ENCODE measurements at regions not wholly inside any gene's neighbourhood (a gene's known extent, or its start where the extent isn't known, plus 50 kb on each side); places are given as distances from the start of the nearest gene placed in this dataset.
"Not testable (repeated sequence)": the region's sequence is repeated elsewhere in the genome, so short reads cannot be mapped to it uniquely, and the experiment has no call there.

DNA sequence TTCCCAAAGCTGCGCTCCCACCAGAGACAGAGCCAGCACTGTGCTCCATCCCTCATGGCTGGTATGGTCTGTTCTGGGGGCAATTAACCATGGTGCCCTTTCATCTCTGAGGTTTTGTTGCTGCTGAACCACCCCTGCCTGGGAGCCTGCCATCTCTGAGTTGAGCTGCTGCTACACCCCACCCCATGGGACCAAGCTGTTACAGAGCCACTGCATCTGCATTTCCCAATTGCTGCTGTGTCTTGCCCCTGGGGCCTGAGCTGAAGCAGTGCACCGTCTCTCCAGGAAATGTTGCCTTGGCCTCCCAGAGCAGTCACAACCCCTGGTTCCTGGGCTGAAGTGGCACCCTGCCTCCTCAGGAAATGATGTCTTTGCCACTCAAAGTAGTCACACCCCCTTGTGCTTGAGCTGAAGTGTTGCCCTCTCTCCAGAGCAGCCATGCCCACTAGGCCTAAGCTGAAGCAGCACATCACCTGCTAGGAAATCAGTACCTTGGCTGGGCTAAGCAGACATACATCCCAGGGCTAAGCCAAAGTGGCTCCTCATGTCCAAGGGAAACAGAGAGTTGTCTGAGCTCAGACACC, 140.3 kb downstream of the RERGL start:
- no peaks in the 10 kb centered on the region for H3K36me3 ChIP-seq (ENCODE audit: control insufficient read depth, insufficient read depth, low read length)
- H3K4me3 ChIP-seq (ENCODE audit: low read length), result no peak overlapping the region
- H3K4me1 ChIP-seq (ENCODE audit: control insufficient read depth, insufficient read depth, low read length), result no peaks in the 10 kb centered on the region
- no peak overlapping the region for H3K27ac ChIP-seq (ENCODE audit: low read length)
- 43% methylated on average over 1 of the region's 2 CpGs for WGBS (ENCODE audit: insufficient coverage)
- H3K27me3 ChIP-seq (ENCODE audit: control insufficient read depth, insufficient read depth, low read length), result no peaks in the 10 kb centered on the region
- no peak for DNase-seq
- no peaks in the 10 kb centered on the region for H3K9me3 ChIP-seq (replicated peaks; ENCODE audit: control insufficient read depth, low read depth, low read length)

GRCh38 chr12:17928708-17929366, 161.2 kb downstream of the RERGL start:
- no peaks in the 10 kb centered on the region for H3K4me1 ChIP-seq (ENCODE audit: control insufficient read depth, insufficient read depth, low read length)
- no peaks in the 10 kb centered on the region for H3K36me3 ChIP-seq (ENCODE audit: control insufficient read depth, insufficient read depth, low read length)
- no CpG with 5 or more reads among the region's 4 CpGs for WGBS (ENCODE audit: insufficient coverage)
- no peak overlapping the region for H3K27ac ChIP-seq (ENCODE audit: low read length)
- H3K9me3 ChIP-seq (replicated peaks; ENCODE audit: control insufficient read depth, low read depth, low read length), result no peaks in the 10 kb centered on the region
- no peak for DNase-seq
- H3K4me3 ChIP-seq (ENCODE audit: low read length), result no peak overlapping the region
- H3K27me3 ChIP-seq (ENCODE audit: control insufficient read depth, insufficient read depth, low read length), result no peaks in the 10 kb centered on the region

GRCh38 chr12:17918013-17918412, 172.0 kb downstream of the RERGL start:
- Histone ChIP-seq H3K27ac (ENCODE audit: low read length) (no peak overlapping the region), H3K4me1 (ENCODE audit: control insufficient read depth, insufficient read depth, low read length) (no peaks in the 10 kb centered on the region), H3K27me3 (ENCODE audit: control insufficient read depth, insufficient read depth, low read length) (no peaks in the 10 kb centered on the region), H3K4me3 (ENCODE audit: low read length) (no peak overlapping the region), H3K36me3 (ENCODE audit: control insufficient read depth, insufficient read depth, low read length) (no peaks in the 10 kb centered on the region), H3K9me3 (replicated peaks; ENCODE audit: control insufficient read depth, low read depth, low read length) (peaks cover 8% of the 10 kb centered on the region)
- no peak for DNase-seq
- no CpG with 5 or more reads among the region's 1 CpG for WGBS (ENCODE audit: insufficient coverage)

DNA sequence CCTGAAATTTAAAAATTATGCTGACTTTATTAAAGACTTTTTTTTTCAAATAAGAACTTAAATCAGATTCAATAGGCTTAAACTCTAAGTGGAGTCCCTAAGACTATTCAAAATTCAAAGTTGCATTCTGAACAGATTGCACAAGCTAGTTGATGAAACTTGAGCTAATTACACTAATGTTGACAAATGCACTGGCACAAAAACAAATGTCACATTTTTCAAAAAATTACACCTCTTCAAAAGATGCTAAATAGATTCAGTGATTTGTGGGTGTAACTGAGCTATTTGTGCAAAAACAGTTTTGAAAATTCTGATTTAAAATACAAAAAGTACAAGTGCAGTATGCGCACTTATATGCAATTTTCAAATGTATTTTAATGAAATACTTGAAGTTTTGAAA, 205.4 kb downstream of the RERGL start:
- Histone ChIP-seq H3K27ac (ENCODE audit: low read length) (no peak overlapping the region), H3K4me3 (ENCODE audit: low read length) (no peak overlapping the region), H3K36me3 (ENCODE audit: control insufficient read depth, insufficient read depth, low read length) (no peaks in the 10 kb centered on the region), H3K9me3 (replicated peaks; ENCODE audit: control insufficient read depth, low read depth, low read length) (no peaks in the 10 kb centered on the region), H3K4me1 (ENCODE audit: control insufficient read depth, insufficient read depth, low read length) (no peaks in the 10 kb centered on the region), H3K27me3 (ENCODE audit: control insufficient read depth, insufficient read depth, low read length) (no peaks in the 10 kb centered on the region)
- no peak for DNase-seq
- WGBS (ENCODE audit: insufficient coverage), result no CpG with 5 or more reads among the region's 1 CpG

GRCh38 chr12:17878714-17879113, 211.3 kb downstream of the RERGL start:
- H3K27ac ChIP-seq (ENCODE audit: low read length), result no peak overlapping the region
- H3K27me3 ChIP-seq (ENCODE audit: control insufficient read depth, insufficient read depth, low read length), result no peaks in the 10 kb centered on the region
- DNase-seq, result no peak
- H3K9me3 ChIP-seq (replicated peaks; ENCODE audit: control insufficient read depth, low read depth, low read length), result peaks cover 8% of the 10 kb centered on the region
- no peak overlapping the region for H3K4me3 ChIP-seq (ENCODE audit: low read length)
- 60% methylated on average over 1 of the region's 1 CpG for WGBS (ENCODE audit: insufficient coverage)
- H3K4me1 ChIP-seq (ENCODE audit: control insufficient read depth, insufficient read depth, low read length), result no peaks in the 10 kb centered on the region
- no peaks in the 10 kb centered on the region for H3K36me3 ChIP-seq (ENCODE audit: control insufficient read depth, insufficient read depth, low read length)

- no peak for DNase-seq
- Histone ChIP-seq H3K27me3 (ENCODE audit: control insufficient read depth, insufficient read depth, low read length) (no peaks in the 10 kb centered on the region), H3K4me1 (ENCODE audit: control insufficient read depth, insufficient read depth, low read length) (no peaks in the 10 kb centered on the region), H3K27ac (ENCODE audit: low read length) (no peak overlapping the region), H3K9me3 (replicated peaks; ENCODE audit: control insufficient read depth, low read depth, low read length) (peaks cover 8% of the 10 kb centered on the region), H3K36me3 (ENCODE audit: control insufficient read depth, insufficient read depth, low read length) (no peaks in the 10 kb centered on the region), H3K4me3 (ENCODE audit: low read length) (no peak overlapping the region)
These were observed 214.8 kb downstream of the RERGL start for GRCh38 chr12:17875230-17875629.

DNA sequence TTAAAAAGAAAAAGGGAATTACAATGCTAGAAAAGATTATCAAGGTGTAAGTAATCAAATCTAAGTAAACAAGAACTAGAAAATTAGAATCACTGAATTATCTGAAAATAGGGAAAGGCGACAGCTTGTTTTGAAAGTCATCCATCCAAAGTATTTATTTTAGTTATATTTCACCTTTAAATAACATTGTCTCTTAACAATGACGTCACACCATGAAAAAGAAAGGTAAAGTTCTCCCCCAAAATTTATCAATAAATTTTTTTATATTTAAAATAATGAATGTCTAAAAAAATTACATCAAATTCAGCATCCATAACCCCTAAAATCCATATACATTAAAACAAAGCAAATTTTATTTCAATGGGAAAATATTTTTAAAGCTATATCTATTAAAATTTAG, 223.2 kb downstream of the RERGL start:
- Histone ChIP-seq H3K27ac (ENCODE audit: low read length) (no peak overlapping the region), H3K4me3 (ENCODE audit: low read length) (no peak overlapping the region), H3K27me3 (ENCODE audit: control insufficient read depth, insufficient read depth, low read length) (no peaks in the 10 kb centered on the region), H3K36me3 (ENCODE audit: control insufficient read depth, insufficient read depth, low read length) (no peaks in the 10 kb centered on the region), H3K4me1 (ENCODE audit: control insufficient read depth, insufficient read depth, low read length) (no peaks in the 10 kb centered on the region), H3K9me3 (replicated peaks; ENCODE audit: control insufficient read depth, low read depth, low read length) (peaks cover 7% of the 10 kb centered on the region)
- DNase-seq, result no peak
- no CpG with 5 or more reads among the region's 2 CpGs for WGBS (ENCODE audit: insufficient coverage)

- H3K27ac ChIP-seq (ENCODE audit: low read length); DNase-seq; H3K4me1 ChIP-seq (ENCODE audit: control insufficient read depth, insufficient read depth, low read length); H3K9me3 ChIP-seq (replicated peaks; ENCODE audit: control insufficient read depth, low read depth, low read length); H3K4me3 ChIP-seq (ENCODE audit: low read length); H3K27me3 ChIP-seq (ENCODE audit: control insufficient read depth, insufficient read depth, low read length); H3K36me3 ChIP-seq (ENCODE audit: control insufficient read depth, insufficient read depth, low read length): not testable (repeated sequence)
- 92% methylated on average over 12 of the region's 24 CpGs for WGBS (ENCODE audit: insufficient coverage)
These were observed 234.4 kb downstream of the RERGL start for GRCh38 chr12:17855548-17855947.

GRCh38 chr12:17853054-17853453, 236.9 kb downstream of the RERGL start:
- H3K9me3 ChIP-seq (replicated peaks; ENCODE audit: control insufficient read depth, low read depth, low read length), result peaks cover 4% of the 10 kb centered on the region
- no peaks in the 10 kb centered on the region for H3K4me1 ChIP-seq (ENCODE audit: control insufficient read depth, insufficient read depth, low read length)
- no peak for DNase-seq
- no peak overlapping the region for H3K4me3 ChIP-seq (ENCODE audit: low read length)
- no CpG with 5 or more reads among the region's 2 CpGs for WGBS (ENCODE audit: insufficient coverage)
- no peaks in the 10 kb centered on the region for H3K36me3 ChIP-seq (ENCODE audit: control insufficient read depth, insufficient read depth, low read length)
- no peak overlapping the region for H3K27ac ChIP-seq (ENCODE audit: low read length)
- no peaks in the 10 kb centered on the region for H3K27me3 ChIP-seq (ENCODE audit: control insufficient read depth, insufficient read depth, low read length)

GRCh38 chr12:17841496-17841895, 248.5 kb downstream of the RERGL start:
- no peak overlapping the region for H3K27ac ChIP-seq (ENCODE audit: low read length)
- no peaks in the 10 kb centered on the region for H3K4me1 ChIP-seq (ENCODE audit: control insufficient read depth, insufficient read depth, low read length)
- WGBS (ENCODE audit: insufficient coverage), result no CpG with 5 or more reads among the region's 1 CpG
- no peak overlapping the region for H3K4me3 ChIP-seq (ENCODE audit: low read length)
- H3K27me3 ChIP-seq (ENCODE audit: control insufficient read depth, insufficient read depth, low read length), result no peaks in the 10 kb centered on the region
- no peaks in the 10 kb centered on the region for H3K9me3 ChIP-seq (replicated peaks; ENCODE audit: control insufficient read depth, low read depth, low read length)
- no peak for DNase-seq
- H3K36me3 ChIP-seq (ENCODE audit: control insufficient read depth, insufficient read depth, low read length), result no peaks in the 10 kb centered on the region

- Histone ChIP-seq H3K27me3 (ENCODE audit: control insufficient read depth, insufficient read depth, low read length) (no peaks in the 10 kb centered on the region), H3K4me3 (ENCODE audit: low read length) (no peak overlapping the region), H3K27ac (ENCODE audit: low read length) (no peak overlapping the region), H3K9me3 (replicated peaks; ENCODE audit: control insufficient read depth, low read depth, low read length) (no peaks in the 10 kb centered on the region), H3K4me1 (ENCODE audit: control insufficient read depth, insufficient read depth, low read length) (no peaks in the 10 kb centered on the region), H3K36me3 (ENCODE audit: control insufficient read depth, insufficient read depth, low read length) (no peaks in the 10 kb centered on the region)
- no peak for DNase-seq
- 71% methylated on average over 1 of the region's 1 CpG for WGBS (ENCODE audit: insufficient coverage)
These were observed 260.2 kb downstream of the RERGL start for GRCh38 chr12:17829813-17830212.

All from muscle of leg (tissue), 3 donors.